H54 (cell line): ENCODE measurements at regions not wholly inside any gene's neighbourhood (a gene's known extent, or its start where the extent isn't known, plus 50 kb on each side); places are given as distances from the start of the nearest gene placed in this dataset.

Source experiments
- DNase-seq: peaks from one replicate; pipeline ENCODE4 v3.0.0; 2011; ENCODE audit warnings: low spot score, mixed read lengths; ENCODE audit not compliant: insufficient read length
- FAIRE-seq: peaks from 3 replicates; lab custom pipeline; 2011; peaks lifted over from hg19 to GRCh38; lab: Jason Lieb, UNC
- POLR2A ChIP-seq: IDR thresholded peaks from 2 replicates; pipeline ENCODE4 v1.6.1; 2011; ENCODE audit warnings: low read depth, mild to moderate bottlenecking, low read length

- TF ChIP-seq POLR2A, result no peak
- no peak for FAIRE-seq
- no peak for DNase-seq
Observed at GRCh38 chr2:59567151-59567550, 986.3 kb downstream of the BCL11A start.

- FAIRE-seq, result no peak
- TF ChIP-seq POLR2A, result no peak
- DNase-seq, result no peak
Observed at GRCh38 chr2:59566739-59567138, 986.7 kb downstream of the BCL11A start.

- no peak for FAIRE-seq
- no peak for TF ChIP-seq POLR2A
- no peak for DNase-seq
Observed at GRCh38 chr2:59561281-59561680, 992.2 kb downstream of the BCL11A start.

- FAIRE-seq, result no peak
Observed at GRCh38 chr2:59560769-59561168, 992.7 kb downstream of the BCL11A start.

DNA sequence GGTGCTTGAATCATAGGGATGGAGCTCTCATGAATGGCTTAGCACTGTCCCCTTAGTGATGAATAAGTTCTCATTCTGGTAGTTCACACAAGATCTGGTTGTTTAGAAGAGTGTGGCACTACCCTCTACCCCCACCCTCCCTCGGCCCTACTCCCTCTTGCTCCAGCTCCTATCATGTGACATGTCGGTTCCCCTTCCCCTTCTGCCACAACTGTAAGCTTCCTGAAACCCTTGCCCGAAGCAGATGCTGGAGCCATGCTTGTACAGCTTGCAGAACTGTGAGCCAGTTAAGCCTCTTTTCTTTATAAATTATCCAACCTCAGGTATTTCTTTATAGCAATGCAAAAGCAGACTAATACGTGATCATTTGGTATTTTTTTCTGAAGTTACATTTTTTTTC, 1012.6 kb downstream of the BCL11A start:
- no peak for DNase-seq
- TF ChIP-seq POLR2A, result no peak
- FAIRE-seq, result no peak

More at GRCh38 chr2:59560769-59561168, 992.7 kb downstream of the BCL11A start:
- TF ChIP-seq POLR2A, result no peak
- no peak for DNase-seq

DNA sequence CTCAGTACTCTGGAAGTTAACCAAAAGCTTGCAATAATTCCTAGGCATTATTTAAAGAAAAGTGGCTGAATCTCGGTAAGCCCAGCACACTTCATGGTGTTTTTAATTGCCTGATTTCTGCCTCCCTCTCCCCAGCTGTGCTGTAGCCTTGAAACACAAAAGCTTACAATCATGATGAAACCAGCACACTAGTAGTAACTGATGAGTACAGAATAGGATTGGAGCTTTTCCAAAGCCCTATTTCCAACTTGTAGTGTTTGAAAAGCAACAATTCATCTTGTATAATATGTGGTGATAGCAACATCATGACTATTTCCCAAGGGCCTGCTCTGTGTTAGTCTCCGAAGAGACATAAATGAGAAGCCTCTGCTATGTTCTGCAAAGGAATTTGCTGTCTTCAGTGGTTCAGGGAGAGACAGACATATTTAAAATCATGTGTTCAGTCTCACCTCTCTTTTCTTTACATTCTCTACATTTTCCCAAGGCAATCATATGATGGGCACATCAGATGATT, 1015.0 kb downstream of the BCL11A start:
- no peak for FAIRE-seq
- no peak for TF ChIP-seq POLR2A
- DNase-seq, result no peak

- no peak for FAIRE-seq
- no peak for TF ChIP-seq POLR2A
- DNase-seq, result no peak
Observed at GRCh38 chr2:59532808-59533207, 1020.6 kb downstream of the BCL11A start.

- FAIRE-seq, result no peak
- no peak for TF ChIP-seq POLR2A
- DNase-seq, result no peak
Observed at GRCh38 chr2:59530258-59530657, 1023.2 kb downstream of the BCL11A start.

DNA sequence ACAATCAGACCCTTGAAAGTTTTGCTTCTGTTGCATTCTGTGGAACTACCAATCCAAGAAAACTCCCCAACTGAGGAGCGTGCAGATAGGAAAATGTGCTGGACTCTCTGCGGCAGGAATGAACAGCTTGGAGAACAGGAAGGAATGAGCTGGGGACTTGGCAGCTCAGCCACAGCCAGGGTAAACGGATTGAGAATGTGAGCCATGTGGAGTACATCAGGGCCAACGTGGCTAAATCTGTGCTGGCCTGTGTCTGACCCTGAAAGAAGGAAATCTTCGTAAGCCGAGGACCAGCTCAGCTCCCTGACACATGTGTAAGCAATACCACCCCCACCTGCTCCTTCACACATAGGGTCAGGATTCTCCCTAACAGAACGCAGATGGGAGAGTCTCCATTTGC, 1023.7 kb downstream of the BCL11A start:
- TF ChIP-seq POLR2A, result no peak
- DNase-seq (no peak), FAIRE-seq (no peak)

DNA sequence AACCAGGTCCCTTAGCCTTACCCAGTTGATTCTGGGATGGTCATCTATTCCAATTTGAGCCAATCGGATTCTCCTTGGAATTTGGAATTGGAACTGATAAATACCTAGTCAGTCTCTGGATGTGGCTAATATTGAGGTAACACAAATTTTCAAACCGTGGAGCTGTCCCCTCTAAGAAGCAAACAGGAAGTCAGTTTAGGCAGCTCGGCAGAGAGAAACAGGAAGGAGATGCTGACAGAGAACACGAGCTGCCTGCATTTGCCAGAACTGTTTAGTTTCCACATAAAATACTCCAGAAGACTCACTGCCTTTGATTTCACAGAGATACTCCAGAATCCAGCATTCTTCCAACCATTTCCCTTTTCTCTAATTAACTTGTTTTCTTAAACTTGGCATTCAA, 1024.9 kb downstream of the BCL11A start:
- DNase-seq, result no peak
- TF ChIP-seq POLR2A, result no peak
- FAIRE-seq, result no peak

- no peak for TF ChIP-seq POLR2A
- DNase-seq (no peak), FAIRE-seq (no peak)
Observed at GRCh38 chr2:59502981-59503380, 1050.5 kb downstream of the BCL11A start.

DNA sequence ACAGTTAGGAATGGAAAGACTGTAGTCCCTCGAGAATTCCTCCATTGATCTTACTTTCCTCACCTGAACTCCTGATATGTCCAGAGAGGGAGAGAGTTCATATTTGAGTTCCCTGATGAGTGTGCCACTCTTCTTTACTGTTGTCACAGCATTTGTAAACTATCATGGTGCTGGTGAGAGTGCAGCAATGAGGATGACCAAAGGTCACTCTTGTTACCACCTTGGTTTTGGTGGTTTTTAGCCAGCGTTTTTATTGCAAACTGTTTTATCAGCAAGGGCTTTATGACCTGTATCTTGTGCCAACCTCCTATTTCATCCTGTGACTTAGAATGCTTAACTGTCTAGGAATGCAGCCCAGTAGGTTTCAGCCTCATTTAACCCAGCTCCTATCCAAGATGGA, 1062.5 kb downstream of the BCL11A start:
- DNase-seq, result no peak
- FAIRE-seq, result no peak
- TF ChIP-seq POLR2A, result no peak

- TF ChIP-seq POLR2A, result no peak
- FAIRE-seq (no peak), DNase-seq (no peak)
Observed at GRCh38 chr2:59490192-59490591, 1063.3 kb downstream of the BCL11A start.

GRCh38 chr2:59484673-59485072, 1068.8 kb downstream of the BCL11A start:
- TF ChIP-seq POLR2A, result no peak
- DNase-seq (no peak), FAIRE-seq (no peak)

DNA sequence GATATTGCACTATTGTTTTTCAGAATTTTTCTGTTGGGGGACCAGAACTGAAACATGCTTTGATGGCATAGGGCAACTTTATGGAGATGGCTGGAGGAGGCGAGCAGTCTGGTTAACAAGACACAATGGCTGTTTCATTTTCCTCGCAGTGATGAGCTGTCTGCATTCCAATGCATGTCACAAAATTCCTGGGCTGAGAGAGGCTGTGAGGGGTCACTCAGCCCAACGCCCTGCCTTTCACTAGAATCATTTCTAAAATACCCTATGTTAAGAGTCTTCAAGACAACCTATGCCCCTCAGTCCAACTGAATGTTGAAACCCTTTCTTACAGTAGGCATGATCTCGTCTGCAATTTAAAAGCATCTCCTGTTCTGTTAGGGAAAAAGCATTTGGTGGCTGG, 1090.0 kb downstream of the BCL11A start:
- DNase-seq, result no peak
- TF ChIP-seq POLR2A, result no peak
- no peak for FAIRE-seq
